HCT116 (cell line): ENCODE measurements at regions not wholly inside any gene's neighbourhood (a gene's known extent, or its start where the extent isn't known, plus 50 kb on each side); places are given as distances from the start of the nearest gene placed in this dataset.

Experiments
- ATAC-seq: fragments of 200-7000 bp; cut with Tn5 transposase; 2 replicates; pipeline ENCODE4 v1.9.1; 2020; ENCODE audit warnings: mild to moderate bottlenecking, moderate library complexity
- BruUV-seq: library from RNA; stranded (reverse); fragments of 400-500 nt; replicated peaks from 2 replicates; lab custom pipeline; 2021; lab: Mats Ljungman, UMichigan
- CTCF ChIA-PET: fragments of 300-600 bp; sonication (Branson Sonifier 250); formaldehyde crosslinking; loops from one replicate; lab custom pipeline; 2021; ENCODE audit warnings: antibody characterized with exemption; lab: Charles Lee
- POLR2A ChIA-PET: fragments of 300-600, 350-600 bp; sonication (Branson Sonifier 250); formaldehyde crosslinking; loops from one replicate; lab custom pipeline; 2021; ENCODE audit warnings: antibody characterized with exemption; lab: Charles Lee
- RAD21 ChIA-PET, 2 experiments: fragments of 300-600 bp; sonication (Branson Sonifier 250); formaldehyde crosslinking; loops; one replicate each; lab custom pipeline; 2023; ENCODE audit warnings: low total read pairs in 2 of 2; ENCODE audit not compliant: uncharacterized antibody in 2 of 2, unreplicated experiment in 2 of 2, low non-redundant PET in 1 of 2; lab: Charles Lee
- DNase-seq: peaks from one replicate; pipeline ENCODE4 v3.0.0-alpha.2; 2010; ENCODE audit warnings: low read depth, low spot score
- H2AFZ ChIP-seq: fragments of 200-600 bp; shearing (Covaris generic), sonication (generic); 2 replicates; pipeline ENCODE4 v1.6.1; 2017; ENCODE audit warnings: low read depth, mixed run types, mixed read lengths, antibody characterized with exemption, low read length; ENCODE audit not compliant: poor library complexity, severe bottlenecking
- H3K27ac ChIP-seq: 2 replicates; pipeline ENCODE4 v1.5.1; 2012; ENCODE audit warnings: low read depth, low read length
- H3K27me3 ChIP-seq: fragments of 200-600 bp; sonication (generic); 2 replicates; pipeline ENCODE4 v1.6.1; 2016; ENCODE audit warnings: mixed run types, low read length, mixed read lengths; ENCODE audit not compliant: insufficient read depth
- H3K36me3 ChIP-seq, 2 experiments: fragments of 200-500 bp in 1 of 2; fragments of 200-600 bp in 1 of 2; sonication (Bioruptor generic) in 1 of 2; sonication (generic) in 1 of 2; 2 replicates each; pipeline versions ENCODE4 v1.5.1 to v1.6.1; 2014 to 2016; ENCODE audit warnings: low read length in 2 of 2, inconsistent platforms in 1 of 2, mixed read lengths in 1 of 2, mixed run types in 1 of 2; ENCODE audit not compliant: insufficient read depth in 2 of 2, control insufficient read depth in 1 of 2
- H3K4me1 ChIP-seq, 2 experiments: fragments of 200-600 bp in 1 of 2; sonication (generic) in 1 of 2; 2 replicates each; pipeline versions ENCODE4 v1.5.1 to v1.6.1; 2012 to 2017; ENCODE audit warnings: low read length in 2 of 2, inconsistent platforms in 1 of 2, mild to moderate bottlenecking in 1 of 2, mixed read lengths in 1 of 2, mixed run types in 1 of 2, moderate library complexity in 1 of 2; ENCODE audit not compliant: insufficient read depth in 2 of 2, control insufficient read depth in 1 of 2
- H3K4me2 ChIP-seq: fragments of 200-600 bp; sonication (generic); 2 replicates; pipeline ENCODE4 v1.6.1; 2017; ENCODE audit warnings: mixed run types, low read length, mixed read lengths
- H3K4me3 ChIP-seq, 2 experiments: fragments of 200-600 bp in 1 of 2; sonication (generic) in 1 of 2; replicated peaks in 1 of 2; 2 replicates each; pipeline ENCODE4 v1.5.1; 2011 to 2016; ENCODE audit warnings: low read length in 2 of 2, control low read depth in 1 of 2, low read depth in 1 of 2, mild to moderate bottlenecking in 1 of 2, mixed read lengths in 1 of 2, mixed run types in 1 of 2
- H3K79me2 ChIP-seq: fragments of 200-600 bp; sonication (generic); 2 replicates; pipeline ENCODE4 v1.6.1; 2017; ENCODE audit warnings: mild to moderate bottlenecking, mixed run types, low read length, moderate library complexity, mixed read lengths; ENCODE audit not compliant: insufficient read depth
- H3K9ac ChIP-seq: fragments of 200-600 bp; sonication (generic); 2 replicates; pipeline ENCODE4 v1.6.1; 2016; ENCODE audit warnings: low read length, mixed read lengths
- H3K9me2 ChIP-seq: fragments of 200-600 bp; sonication (generic), shearing (Covaris generic); 2 replicates; pipeline ENCODE4 v1.6.1; 2017; ENCODE audit warnings: mixed run types, mild to moderate bottlenecking, moderate library complexity; ENCODE audit not compliant: insufficient read depth
- H3K9me3 ChIP-seq, 2 experiments: fragments of 200-500 bp in 1 of 2; fragments of 200-600 bp in 1 of 2; sonication (Bioruptor generic) in 1 of 2; sonication (generic) in 1 of 2; 2 replicates each; pipeline ENCODE4 v1.6.1; 2014 to 2017; ENCODE audit warnings: low read length in 2 of 2, mixed read lengths in 2 of 2, inconsistent platforms in 1 of 2, low read depth in 1 of 2, mild to moderate bottlenecking in 1 of 2, mixed run types in 1 of 2, moderate library complexity in 1 of 2; ENCODE audit not compliant: control insufficient read depth in 1 of 2, insufficient read depth in 1 of 2
- H4K20me1 ChIP-seq: fragments of 200-600 bp; sonication (generic), shearing (Covaris generic); 2 replicates; pipeline ENCODE4 v1.6.1; 2017; ENCODE audit warnings: mixed run types, mild to moderate bottlenecking, moderate library complexity; ENCODE audit not compliant: insufficient read depth
- ATF3 ChIP-seq: IDR thresholded peaks from 2 replicates; pipeline ENCODE4 v1.6.1; 2012
- CEBPB ChIP-seq: IDR thresholded peaks from 2 replicates; pipeline ENCODE4 v1.6.1; 2012; ENCODE audit warnings: low read depth
- FOSL1 ChIP-seq: IDR thresholded peaks from 2 replicates; pipeline ENCODE4 v1.6.1; 2012; ENCODE audit warnings: low read depth
- POLR2A ChIP-seq: IDR thresholded peaks from 2 replicates; pipeline ENCODE4 v1.7.0; 2011; ENCODE audit warnings: borderline replicate concordance; ENCODE audit not compliant: insufficient read depth, insufficient read length; ENCODE audit errors: extremely low read depth
- POLR2AphosphoS5 ChIP-seq: IDR thresholded peaks from 2 replicates; pipeline ENCODE4 v1.6.1; 2011; ENCODE audit warnings: mild to moderate bottlenecking, low read depth, low read length, moderate library complexity
- intact Hi-C: fragments of 100-400 bp; cut with micrococcal nuclease; formaldehyde crosslinking; loops from 2 replicates; pipeline ENCODE4 v1.10.0; 2022

- intact Hi-C loops = no loop called here
Measured at GRCh38 chr1:199269241-199269640, 630.4 kb downstream of the PTPRC start.

GRCh38 chr1:199272139-199272544, 633.3 kb downstream of the PTPRC start:
- ChIA-PET CTCF (no interaction called here), RAD21 (no interaction called here), POLR2A (no interaction called here)
- Histone ChIP-seq H3K36me3 (no peaks in the 10 kb centered on the region), H3K9ac (no peak overlapping the region), H3K4me3 (peak overlapping the region in 1 of 2 experiments; percentile 11; a peak in 1 of 4 replicates), H4K20me1 (no peaks in the 10 kb centered on the region), H3K27ac (peak overlapping the region; percentile 79; the same call in 1 of the 2 replicates), H3K27me3 (no peaks in the 10 kb centered on the region), H3K4me1 (peaks cover 31 to 34% of the 10 kb centered on the region in 2 experiments), H3K4me2 (peak overlapping the region; percentile 61), H3K9me2 (no peaks in the 10 kb centered on the region), H3K9me3 (no peaks in the 10 kb centered on the region), H2AFZ (peak overlapping the region; percentile 79), H3K79me2 (no peaks in the 10 kb centered on the region)
- BruUV-seq = no TSS peak
- intact Hi-C loops = no loop called here
- ATAC-seq = peak; percentile 28
- no peak for DNase-seq
- TF ChIP-seq ATF3 (no peak), POLR2A (no peak), CEBPB (peak; percentile 32), FOSL1 (no peak)

More at GRCh38 chr1:199269241-199269640, 630.4 kb downstream of the PTPRC start:
- H3K27ac ChIP-seq = no peak overlapping the region
- no peak overlapping the region for H2AFZ ChIP-seq
- no peaks in the 10 kb centered on the region for H3K9me3 ChIP-seq
- peaks cover 26 to 30% of the 10 kb centered on the region in 2 experiments for H3K4me1 ChIP-seq
- no peak for TF ChIP-seq POLR2AphosphoS5
- no peaks in the 10 kb centered on the region for H3K36me3 ChIP-seq
- H3K4me2 ChIP-seq = no peak overlapping the region
- CTCF ChIA-PET = no interaction called here
- DNase-seq = no peak
- no peaks in the 10 kb centered on the region for H4K20me1 ChIP-seq
- RAD21 ChIA-PET = no interaction called here
- no peaks in the 10 kb centered on the region for H3K79me2 ChIP-seq
- H3K27me3 ChIP-seq = no peaks in the 10 kb centered on the region
- POLR2A ChIA-PET = no interaction called here
- H3K9me2 ChIP-seq = no peaks in the 10 kb centered on the region
- BruUV-seq = no TSS peak
- no peak for ATAC-seq
- no peak overlapping the region for H3K9ac ChIP-seq
- no peak overlapping the region for H3K4me3 ChIP-seq
